ENCODE measurements at regions not wholly inside any gene's neighbourhood (a gene's known extent, or its start where the extent isn't known, plus 50 kb on each side); places are given as distances from the start of the nearest gene placed in this dataset.

DNA sequence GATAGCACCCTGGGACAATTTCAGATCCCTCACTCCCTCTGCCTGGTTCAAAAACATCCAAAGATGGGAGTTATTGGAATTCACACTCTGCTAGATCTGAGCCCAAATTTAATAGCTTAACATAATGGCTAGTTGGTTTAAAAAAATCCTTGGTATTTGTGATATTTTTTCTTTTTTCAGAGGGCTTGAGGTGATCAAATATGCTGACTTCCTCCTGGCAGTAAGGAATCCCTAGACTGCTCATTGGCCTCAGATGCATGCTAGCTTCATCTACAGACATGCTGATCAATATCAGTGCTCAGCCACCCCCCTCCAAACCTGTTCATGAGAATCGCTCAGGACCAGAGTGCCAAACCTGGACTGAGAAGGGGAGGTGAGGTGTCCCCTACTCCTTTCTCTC lies 74.7 kb upstream of the PLPP4 start:
- no peak for DNase-seq

- DNase-seq: no peak
Observed at GRCh38 chr10:120385992-120386391, 71.0 kb upstream of the PLPP4 start.

GRCh38 chr10:120386896-120387295 lies 70.1 kb upstream of the PLPP4 start:
- DNase-seq: no peak

DNA sequence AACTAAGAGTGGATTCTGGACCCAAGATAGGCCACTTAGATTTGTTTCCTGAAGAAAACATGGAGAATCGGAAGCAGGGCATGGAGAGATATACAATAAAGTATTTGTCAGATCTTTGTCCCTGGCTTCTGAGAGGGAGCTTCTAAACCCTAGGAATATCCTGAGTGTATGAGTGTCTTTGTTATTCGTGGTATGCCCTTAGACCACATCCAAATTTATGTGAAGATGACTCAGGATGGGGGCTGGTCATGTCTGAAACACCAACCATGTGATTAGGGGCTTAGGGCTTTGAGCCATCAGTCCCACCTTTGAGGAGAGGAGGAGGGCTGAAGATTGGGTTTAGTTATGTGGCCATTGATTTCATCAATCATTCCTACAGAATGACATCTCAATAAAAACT lies 69.7 kb upstream of the PLPP4 start:
- no peak for DNase-seq

GRCh38 chr10:120392245-120392644 lies 64.8 kb upstream of the PLPP4 start:
- no peak for DNase-seq

GRCh38 chr10:120392671-120393079 lies 64.4 kb upstream of the PLPP4 start:
- no peak for DNase-seq

GRCh38 chr10:120394446-120394845 lies 62.6 kb upstream of the PLPP4 start:
- no peak for DNase-seq

DNA sequence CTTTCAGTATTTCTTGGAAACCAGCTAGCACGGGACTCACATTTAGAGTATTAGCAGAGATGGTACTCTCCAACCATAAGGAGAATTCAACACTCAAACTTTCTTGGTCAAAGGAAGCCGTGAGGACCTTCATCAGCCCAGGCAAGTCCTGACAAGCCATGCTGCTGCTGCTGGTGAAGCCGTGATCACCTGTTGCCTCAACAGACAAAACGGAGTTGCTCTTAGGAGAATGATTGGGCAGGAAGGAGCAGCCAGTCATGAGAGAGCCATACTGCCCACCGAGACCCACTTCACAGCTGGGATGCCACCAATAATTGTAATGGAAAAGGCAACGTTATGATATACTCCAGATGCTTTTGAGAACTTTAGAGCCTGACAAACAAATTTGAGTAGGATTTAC lies 60.8 kb upstream of the PLPP4 start:
- no peak for DNase-seq

DNA sequence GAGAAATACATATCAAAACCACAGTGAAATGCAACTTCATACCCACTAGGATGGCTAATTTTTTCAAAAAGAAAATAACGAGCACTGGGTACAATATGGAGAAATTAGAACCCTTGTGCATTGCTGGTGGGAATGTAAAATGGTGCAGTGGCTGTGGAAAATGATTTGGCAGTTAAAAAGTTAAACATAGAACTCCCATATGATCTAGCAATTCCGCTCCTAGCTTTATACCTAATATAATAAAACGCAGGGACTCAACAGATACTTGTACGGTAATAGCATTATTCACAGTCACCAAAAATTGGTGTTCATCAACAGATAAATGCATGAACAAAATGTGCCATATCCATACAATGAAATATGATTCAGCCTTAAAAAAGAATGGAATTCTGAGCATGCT lies 58.8 kb upstream of the PLPP4 start:
- no peak for DNase-seq

DNA sequence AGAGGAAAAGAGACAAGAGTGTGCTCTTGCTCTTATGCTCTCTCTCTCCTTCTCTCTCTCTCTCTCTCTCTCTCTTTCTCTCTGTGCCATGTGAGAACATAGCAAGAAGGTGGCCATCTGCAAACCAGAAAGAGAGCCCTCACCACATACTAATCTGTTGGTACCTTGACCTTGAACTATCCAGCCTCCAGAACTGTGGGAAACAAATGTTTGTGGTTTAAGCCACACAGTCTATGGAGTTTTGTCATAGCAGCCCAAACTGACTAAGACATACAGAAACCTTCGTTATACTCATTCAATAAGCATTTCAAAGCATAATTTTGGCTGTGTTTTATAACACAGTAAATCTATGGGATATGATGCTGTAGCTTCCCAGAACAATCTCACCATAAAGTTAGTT lies 56.4 kb upstream of the PLPP4 start:
- DNase-seq: no peak

GRCh38 chr10:120402147-120402766 lies 54.8 kb upstream of the PLPP4 start:
- DNase-seq: no peak

- no peak for DNase-seq
Observed at GRCh38 chr10:120403109-120403508, 53.9 kb upstream of the PLPP4 start.

GRCh38 chr10:120406376-120406775 lies 50.7 kb upstream of the PLPP4 start:
- no peak for DNase-seq
